Dedifferentiated amniotic fluid mesenchymal stem cell (primary cell): ENCODE measurements at regions not wholly inside any gene's neighbourhood (a gene's known extent, or its start where the extent isn't known, plus 50 kb on each side); places are given as distances from the start of the nearest gene placed in this dataset.

Experiments used
- DNase-seq: peaks from one replicate; pipeline ENCODE4 v3.0.0-alpha.2; 2016; ENCODE audit errors: extremely low spot score

DNA sequence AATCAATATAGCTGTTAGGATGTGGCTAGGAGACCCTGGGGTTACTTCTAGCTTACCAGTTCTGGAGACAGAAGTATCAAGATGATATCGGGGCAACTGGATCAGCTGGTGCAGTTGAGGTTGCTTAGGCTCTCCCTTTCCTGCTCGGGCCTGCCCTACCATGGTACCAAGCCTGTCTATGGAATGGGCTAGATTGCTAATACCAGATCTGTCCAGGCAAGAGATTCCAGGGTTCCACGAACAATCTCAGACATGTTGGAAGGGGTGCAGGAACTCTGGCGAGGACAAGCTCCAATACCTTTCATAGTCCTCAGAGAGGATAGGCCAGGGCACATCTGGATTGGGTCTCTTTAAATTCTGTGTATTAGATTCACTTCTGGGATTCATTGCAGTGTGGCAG is 53.8 kb downstream of the ADM start:
- no peak for DNase-seq

DNA sequence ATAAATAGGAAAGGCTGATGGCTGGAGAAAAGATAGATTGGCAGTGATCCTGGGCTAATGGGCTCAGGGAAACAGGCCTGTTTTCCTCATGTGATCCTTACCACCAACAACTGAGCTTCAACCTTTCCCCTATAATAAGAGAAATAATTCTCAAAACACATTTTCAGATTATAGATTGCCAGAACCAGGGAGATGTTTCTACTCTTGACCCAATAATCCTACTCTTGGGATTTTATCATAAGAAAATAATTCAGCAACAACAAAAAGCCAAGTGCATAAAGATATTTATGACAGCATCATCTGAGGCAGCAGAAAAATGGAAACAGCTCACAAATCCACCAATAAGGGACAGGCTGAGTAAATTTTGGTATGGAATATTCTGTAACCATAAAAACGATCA is 54.3 kb downstream of the ADM start:
- no peak for DNase-seq

DNA sequence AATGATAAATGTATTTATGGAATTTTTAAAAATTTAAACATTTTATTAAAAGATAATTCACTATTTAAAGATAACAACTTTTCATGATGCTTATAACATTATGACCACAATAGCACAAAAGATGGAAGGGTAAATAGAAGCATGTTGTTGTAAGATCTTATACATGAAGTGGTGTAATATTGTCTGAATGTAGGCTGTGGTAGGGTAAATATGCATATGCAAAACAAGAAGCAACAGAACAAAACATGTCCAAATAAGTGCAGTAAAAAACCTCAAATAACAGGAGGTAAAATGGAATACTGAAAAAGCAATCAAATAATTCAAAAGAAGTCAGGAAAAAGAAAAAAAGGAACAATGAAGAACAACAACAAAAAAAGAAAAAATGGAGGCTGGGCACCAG is 56.0 kb downstream of the ADM start:
- DNase-seq: no peak

DNA sequence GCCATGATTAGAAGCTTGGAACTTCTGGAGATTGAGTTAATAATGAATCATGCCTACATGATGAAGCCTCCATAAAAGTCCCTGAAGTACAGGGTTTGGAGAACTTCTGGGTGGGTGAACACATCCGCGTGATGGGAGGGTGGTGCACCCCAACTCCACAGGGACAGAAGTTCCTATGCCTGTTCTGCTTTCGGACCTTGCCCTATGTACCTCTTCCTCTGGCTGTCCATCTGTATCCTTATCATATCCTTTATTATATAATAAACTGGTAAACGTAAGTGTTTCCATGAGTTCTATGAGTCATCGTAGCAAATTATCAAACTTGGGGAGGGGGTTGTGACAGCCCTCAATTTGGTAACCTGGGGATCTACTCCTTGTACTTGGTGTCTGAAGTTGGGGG is 60.2 kb downstream of the ADM start:
- no peak for DNase-seq

DNA sequence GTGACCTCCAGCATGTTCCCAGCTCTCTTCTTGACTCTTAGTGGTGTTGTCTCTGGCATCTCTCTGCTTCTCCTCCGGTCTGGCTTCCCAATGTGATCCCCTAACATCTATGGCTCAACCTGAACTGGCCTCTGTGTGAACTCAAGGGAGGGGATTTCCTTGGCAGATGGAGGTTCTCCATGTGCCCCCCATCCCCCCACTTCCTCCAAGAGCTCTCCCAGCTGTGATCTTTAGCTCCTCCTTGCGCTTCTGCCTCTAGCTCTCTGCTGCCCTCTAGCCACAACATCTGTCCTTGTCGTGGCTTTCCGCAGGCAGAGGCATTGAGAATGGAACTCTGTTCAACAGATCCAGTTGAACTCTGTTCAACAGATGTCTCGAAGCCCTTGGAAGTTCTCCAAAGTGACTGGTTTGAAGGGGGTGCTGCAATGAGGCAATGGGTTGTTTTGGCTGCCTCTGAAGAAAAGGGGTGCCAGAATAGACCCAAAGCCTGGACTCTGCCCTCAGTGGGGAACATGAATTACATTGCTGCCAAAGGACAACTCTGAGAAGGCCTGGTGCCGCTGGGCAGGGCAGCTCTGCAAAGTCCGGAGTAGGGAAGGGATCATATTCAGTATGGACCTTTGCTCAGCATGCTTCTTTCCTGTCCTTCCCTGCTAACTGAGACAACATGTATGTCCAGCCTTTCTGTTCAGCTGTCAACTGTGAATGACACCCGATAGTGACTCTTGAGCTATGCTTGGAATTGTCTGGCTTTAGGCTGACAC is 61.9 kb downstream of the ADM start:
- DNase-seq: peak; percentile 77

DNA sequence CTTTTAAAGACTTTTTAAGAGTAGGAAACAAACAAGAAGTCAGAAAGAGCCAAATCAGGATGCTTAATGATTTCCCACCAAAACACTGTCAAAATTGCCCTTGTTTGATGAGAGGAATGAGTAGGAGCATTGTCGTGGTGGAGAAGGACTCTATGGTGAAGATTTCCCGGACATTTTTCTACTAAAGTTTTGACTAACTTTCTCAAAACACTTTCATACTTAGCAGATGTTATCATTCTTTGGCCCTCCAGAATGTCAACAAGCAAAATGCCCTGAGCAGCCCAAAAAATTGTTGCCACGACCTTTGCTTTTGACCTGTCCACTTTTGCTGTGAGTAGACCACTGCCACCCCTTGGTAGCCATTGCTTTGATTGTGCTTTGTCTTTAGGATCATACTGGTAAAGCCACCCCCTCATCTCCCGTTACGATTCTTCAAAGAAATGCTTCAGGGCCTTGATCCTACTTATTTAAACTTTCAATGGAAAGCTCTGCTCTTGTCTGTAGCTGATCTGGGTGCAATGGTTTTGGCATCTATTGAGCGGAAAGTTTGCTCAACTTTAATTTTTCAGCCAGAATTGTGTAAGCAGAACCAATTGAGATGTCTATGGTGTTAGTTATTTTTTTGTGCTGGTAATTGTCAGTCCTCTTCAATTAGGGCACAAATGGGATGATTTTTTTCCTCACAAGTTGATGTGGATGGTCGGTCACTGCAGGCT is 67.2 kb downstream of the ADM start:
- no peak for DNase-seq

DNA sequence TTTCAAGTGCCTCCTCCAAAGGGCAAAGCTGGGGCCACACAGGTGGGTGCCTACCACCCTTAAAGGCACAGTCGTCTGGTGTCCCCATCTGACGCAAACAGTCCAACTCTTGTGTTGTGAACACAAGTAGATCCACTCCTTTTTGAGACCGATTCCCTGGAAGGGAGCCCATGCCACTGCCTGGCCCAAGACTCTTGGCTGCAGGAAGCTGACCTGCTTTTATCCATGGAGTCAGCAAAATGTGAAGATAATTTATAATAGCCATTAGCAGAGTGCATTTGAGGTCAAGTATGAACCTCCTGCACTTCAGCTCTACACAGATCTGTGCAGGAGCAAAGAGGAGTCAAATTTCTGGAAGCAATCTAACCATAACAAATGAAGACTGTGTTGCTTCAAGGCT is 68.5 kb downstream of the ADM start:
- DNase-seq: no peak

DNA sequence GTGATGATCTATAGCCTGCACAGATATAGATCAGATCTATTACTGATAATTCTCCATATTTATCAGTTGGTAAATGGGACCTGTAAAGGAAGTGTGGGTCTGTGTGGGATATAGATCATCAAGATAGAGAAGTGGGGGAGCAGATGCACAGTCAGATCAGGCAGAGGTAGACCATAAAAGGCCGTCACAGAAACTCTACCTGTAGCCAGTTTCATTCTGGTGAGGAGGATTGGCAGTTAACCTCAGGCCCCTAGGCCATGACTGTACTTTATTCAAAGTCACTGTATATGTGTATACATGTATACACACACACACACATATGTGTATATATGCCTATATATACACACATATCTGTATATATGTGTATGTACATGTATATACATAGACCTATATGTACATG is 69.1 kb downstream of the ADM start:
- no peak for DNase-seq

DNA sequence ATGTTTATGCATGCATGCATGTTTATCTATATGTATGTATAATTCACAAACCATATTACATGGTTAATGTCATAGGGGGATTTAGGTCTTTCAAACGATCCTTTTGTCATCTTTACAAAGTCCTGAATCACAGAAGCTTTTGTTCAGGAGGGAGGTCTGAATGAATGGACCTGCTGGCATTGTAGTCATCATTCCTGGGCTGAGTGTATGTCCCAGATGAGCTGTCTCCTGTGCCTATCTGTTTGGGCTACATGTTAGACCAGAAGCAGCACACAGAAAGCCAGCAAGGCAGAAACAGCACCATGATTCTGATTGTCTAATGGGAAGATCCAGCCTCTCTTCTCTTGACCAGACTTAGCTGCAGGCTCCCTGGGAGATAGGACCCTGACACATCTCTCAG is 69.5 kb downstream of the ADM start:
- DNase-seq: no peak

DNA sequence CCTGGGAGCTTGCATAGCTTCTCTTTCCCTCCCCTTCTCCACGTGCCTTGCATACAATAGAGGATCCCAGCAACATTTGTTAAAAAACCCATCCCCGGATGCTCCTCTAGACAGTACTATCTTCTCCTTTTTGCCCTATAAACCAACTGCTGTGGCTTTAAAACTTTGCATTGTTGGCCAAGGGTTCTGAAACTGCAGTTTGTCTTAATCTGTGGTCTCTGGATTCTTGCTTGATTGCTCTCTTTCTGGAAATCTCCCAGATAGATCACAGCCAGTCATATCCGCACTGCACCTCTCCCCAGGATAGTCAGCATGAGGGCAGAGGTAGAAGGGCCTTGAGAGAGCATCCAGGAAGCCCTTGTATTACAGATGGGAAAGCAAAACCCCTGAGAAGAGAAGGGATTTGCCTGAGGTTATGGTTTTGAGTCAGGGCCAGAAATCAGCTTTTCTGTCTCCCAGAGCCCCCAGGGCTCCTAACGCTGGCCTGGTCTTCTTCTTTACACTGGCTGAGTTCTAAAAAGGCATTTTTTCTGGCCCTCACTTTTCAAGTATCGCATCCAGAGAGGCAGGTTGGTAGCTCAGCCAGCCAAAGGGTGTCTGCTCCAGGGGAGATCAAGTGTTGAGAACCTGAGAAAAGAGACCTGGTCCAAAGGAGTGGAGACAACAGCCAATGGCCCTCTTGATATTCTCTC is 70.6 kb downstream of the ADM start:
- DNase-seq: peak; percentile 44

DNA sequence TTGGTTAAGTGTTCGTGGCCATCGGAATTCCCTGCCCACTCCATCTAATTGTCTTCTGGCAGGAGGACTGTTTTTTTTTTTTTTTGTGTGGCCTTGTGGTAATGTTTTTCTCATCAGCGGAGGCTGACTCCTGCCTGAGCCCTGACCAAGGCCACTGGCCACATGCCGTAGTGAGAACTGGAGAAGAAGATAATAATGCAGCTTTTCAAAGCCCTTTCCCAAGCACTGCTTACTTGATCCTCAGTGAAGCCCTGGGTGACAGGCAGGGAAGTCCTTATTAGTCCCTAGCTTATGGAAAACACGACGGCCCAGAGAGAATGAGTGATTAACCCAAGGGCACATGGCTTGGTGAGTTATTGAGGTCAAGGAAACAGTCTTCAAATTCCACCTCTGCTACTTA is 71.2 kb downstream of the ADM start:
- DNase-seq: no peak

DNA sequence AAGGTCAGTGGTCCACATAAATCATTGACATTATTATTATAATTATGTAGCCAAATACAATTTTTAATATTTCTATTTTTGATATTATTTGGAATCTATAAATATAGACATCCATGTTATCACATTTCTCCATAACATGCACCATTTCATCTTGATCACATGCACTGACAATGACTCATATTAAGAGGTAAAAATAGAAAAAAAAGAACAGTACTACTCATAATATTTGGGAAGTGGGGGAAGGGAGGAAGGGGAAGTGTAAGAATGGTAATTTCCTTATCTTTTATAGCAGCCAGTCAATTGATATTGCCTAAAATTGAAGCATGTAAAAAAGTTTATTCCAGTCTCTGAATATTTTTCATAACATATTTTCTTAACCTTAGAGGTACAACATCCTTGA is 72.3 kb downstream of the ADM start:
- DNase-seq: no peak

DNA sequence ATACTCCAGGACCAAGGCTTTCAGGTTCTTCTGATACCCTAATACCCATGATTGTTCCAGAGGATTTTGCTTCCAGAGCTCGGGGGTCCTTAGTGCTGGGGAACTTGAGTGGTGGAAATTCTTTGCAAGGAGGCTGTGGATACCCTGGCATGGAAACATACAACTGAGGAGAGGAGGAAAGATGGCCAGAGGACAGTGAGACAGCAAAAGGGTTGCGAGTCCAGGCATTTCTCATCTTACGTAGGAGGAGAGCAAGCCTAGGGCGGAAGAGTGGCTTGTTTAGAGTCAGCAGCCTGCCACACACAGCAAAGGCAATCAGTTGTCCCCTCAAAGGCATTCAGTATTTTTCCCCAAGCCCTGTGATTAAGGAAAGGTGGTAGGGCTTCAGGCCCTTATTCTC is 73.5 kb downstream of the ADM start:
- DNase-seq: no peak

DNA sequence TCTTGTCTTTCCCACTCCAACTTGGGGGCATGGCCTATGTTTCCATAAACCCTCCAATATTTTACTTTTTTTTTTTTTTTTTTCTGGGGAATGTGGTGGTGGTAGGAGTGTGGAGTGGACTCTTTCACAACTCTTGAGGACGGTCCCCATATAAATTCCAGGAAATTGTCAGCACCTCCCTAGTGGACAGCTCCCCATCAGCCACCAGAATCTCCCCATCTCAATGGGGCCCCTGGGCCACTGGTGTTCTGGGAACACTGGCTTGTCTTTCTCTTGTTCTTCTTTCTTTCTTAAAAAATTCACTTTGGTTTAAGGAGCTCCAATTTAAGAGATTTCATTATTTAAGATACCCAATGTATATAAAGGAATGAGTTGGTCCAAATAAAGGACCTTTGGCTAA is 74.1 kb downstream of the ADM start:
- no peak for DNase-seq

DNA sequence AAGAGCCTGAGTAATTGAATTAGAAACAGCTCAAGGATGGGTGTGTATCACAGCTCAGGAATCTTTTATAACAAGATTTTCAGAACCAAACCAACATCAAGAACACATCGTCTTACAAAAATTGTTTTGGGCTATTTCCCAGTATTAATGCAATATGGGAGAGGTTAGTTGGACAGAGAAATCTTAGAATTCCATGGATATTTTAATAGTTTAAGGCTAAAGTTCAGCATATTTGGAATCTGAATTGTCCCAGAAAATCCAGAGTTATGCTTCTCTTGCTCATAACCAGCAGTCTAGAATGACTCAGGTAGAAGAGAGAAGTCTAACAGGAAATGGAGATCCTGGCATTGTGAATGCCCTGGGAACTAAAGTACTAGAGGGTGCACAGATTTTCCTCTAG is 74.6 kb downstream of the ADM start:
- DNase-seq: peak; percentile 64

DNA sequence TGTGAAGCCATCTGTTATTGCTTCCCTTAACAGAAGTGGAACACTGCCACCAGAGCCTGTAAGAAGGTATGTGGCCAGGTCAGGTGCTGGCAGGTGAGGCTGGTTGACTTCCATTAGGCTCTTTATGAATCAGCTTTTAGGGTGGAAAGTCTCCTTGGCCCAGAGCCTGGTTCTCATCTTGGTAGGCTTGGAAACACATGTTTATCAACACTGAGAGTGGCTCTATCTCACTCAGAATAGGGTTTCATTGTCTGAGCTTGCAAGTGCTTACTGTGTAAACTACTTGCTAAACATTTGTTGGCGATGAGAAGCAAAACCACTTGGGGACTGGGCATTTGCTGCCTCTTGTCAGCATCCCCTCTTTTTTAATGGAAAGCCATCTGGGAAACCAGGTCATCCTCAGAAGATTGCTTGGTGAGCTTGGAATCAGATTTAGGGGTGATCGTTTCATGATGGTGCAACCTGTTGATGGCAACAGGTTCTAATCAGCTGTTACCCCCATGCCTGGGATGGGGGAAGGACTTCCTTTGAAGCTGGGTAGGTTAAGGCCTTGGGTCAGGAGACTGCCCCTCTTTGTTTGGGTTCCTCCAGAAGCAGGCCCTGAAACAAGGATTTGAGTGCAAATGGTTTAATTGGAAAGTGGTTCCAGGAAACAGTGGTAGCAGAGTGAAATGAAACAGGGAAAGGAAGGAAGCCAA is 75.0 kb upstream of the AMPD3 start:
- DNase-seq: no peak

DNA sequence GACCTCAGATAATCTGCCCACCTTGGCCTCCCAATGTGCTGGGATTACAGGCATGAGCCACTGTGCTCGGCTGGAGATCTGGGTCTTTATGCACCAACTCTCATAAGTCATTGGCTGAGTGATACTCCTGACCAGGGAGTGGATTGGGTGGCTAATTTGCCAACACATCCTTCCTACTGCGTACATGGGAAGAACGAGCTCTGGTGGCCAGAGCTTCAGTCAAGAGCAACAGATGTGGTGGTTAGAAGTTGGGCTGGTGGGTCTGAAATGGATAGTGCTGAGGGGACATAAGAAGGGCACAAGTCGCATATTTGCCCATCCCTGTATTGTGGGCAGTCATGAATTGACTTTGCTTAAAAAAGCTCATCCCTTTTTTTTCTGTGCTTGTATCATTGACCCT is 74.1 kb upstream of the AMPD3 start:
- DNase-seq: no peak

DNA sequence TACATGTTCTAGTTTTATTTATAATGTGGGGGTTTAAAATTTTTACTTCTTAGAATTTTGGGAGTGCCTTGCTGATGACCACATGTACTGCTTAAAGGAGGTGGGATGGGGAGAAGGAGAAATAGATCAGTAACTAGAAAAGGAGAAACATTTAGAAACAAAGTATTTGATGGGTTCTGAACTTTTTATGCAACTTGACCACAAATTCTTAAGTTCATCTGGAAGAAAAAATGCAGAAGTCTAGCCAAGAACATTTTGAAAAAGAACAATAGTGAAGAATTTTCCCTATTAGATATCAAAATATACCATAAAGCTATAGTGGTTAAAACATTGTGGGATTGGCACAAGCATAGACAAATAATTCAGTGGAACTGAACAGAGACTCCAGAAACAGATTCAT is 73.3 kb upstream of the AMPD3 start:
- DNase-seq: no peak

DNA sequence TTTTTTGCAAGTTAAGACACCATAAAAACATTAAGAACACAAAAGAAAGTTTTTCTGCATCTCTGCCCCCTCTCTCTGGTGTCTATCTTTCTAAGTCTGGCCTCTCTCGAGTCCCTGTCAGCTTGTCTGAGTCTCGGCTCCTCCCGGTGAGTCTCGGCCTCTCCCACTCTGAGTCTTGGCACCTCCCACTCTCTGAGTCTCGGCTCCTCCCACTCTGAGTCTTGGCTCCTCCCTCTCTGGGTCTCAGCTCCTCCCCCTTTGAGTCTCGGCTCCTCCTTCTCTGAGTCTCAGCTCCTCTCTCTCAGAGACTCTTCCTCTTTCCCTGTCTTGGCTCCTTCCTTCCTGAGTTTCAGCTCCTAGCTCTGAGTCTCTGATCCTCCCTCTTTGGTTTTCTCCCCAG is 72.5 kb upstream of the AMPD3 start:
- no peak for DNase-seq

DNA sequence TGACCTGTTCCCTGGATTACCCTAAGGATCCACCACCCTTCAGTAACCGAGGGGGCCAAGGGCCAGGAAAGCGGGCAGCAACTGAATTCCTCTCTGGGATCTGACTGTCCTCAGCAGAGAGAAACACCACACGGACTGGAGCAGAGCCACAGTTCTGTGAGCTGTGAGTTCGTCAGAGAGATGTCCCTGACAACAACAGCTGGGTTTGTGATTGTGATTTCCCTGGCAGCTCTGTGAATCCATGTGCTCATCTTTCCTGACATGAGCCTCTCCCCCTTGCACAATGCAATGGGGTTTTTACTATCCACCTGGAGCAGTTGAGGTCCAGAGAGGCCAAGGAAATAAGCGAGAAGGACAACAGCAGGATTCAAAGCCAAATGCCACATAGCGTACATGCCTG is 69.4 kb upstream of the AMPD3 start:
- DNase-seq: no peak

DNA sequence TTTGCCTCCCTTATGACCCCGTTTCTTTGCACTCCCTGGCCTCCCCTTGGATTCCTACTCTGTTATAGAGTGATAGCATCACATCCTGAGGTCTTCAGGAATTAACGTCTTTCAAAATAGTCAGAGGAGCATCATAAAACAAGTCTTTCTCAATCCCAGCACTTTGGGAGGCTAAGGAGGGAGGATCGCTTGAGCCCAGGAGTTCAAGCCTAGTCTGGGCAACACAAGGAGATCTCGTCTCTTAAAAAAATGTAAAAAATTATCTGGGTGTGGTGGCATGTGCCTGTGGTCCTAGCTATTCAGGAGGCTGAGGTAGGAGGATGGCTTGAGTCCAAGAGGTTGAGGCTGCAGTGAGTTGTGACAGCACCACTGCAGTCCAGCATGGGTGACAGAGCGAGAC is 68.7 kb upstream of the AMPD3 start:
- no peak for DNase-seq

DNA sequence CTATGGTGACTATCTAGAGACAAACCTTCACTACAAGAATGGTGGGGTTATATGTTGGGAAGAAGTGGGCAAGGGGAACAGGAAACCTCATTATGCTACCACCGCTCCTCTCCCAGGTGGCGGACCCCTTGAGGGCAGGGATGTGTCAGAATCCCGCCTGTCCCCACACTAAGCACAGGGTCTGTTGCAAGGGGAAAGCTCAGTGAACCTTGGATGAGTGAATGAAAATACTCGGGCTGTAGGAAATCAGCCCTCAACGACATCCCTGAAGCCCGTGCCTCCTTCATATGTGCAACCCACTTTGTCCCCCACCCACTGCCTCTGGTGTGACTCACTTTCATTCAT is 68.2 kb upstream of the AMPD3 start:
- no peak for DNase-seq
